Osteoblast (primary cell): ENCODE measurements at regions not wholly inside any gene's neighbourhood (a gene's known extent, or its start where the extent isn't known, plus 50 kb on each side); places are given as distances from the start of the nearest gene placed in this dataset.
A peak's percentile ranks its signal among the peaks of the same experiment; 100 is the strongest.
"Not testable (repeated sequence)": the region's sequence is repeated elsewhere in the genome, so short reads cannot be mapped to it uniquely, and the experiment has no call there.

ENCODE experiments used
- DNase-seq: peaks from one replicate; pipeline ENCODE4 v3.0.0; 2011; ENCODE audit warnings: low spot score, mixed read lengths; ENCODE audit not compliant: insufficient read length; ENCODE audit errors: missing footprints
- H2AFZ ChIP-seq: 2 replicates; pipeline ENCODE4 v1.6.0; 2011; ENCODE audit warnings: mild to moderate bottlenecking, low read length
- H3K27ac ChIP-seq: 2 replicates; pipeline ENCODE4 v1.5.1; 2011; ENCODE audit warnings: mild to moderate bottlenecking, low read depth, low read length, moderate library complexity
- H3K27me3 ChIP-seq: 2 replicates; pipeline ENCODE4 v1.6.0; 2012; ENCODE audit warnings: mild to moderate bottlenecking, control low read depth, inconsistent platforms, low read length, moderate library complexity; ENCODE audit not compliant: insufficient read depth
- H3K36me3 ChIP-seq: 2 replicates; pipeline ENCODE4 v1.5.1; 2011; ENCODE audit warnings: mild to moderate bottlenecking, low read length, control low read depth, moderate library complexity; ENCODE audit not compliant: insufficient read depth
- H3K4me1 ChIP-seq: 2 replicates; pipeline ENCODE4 v1.5.1; 2011; ENCODE audit warnings: mild to moderate bottlenecking, low read length, control low read depth, moderate library complexity; ENCODE audit not compliant: insufficient read depth
- H3K4me2 ChIP-seq: 2 replicates; pipeline ENCODE4 v1.6.0; 2011; ENCODE audit warnings: mild to moderate bottlenecking, low read length; ENCODE audit not compliant: insufficient read depth
- H3K4me3 ChIP-seq: fragments of 200-600 bp; sonication (generic); 3 replicates; pipeline ENCODE4 v1.5.1; 2012; ENCODE audit warnings: mild to moderate bottlenecking, low read length, inconsistent platforms; ENCODE audit not compliant: insufficient read depth
- H3K79me2 ChIP-seq: 2 replicates; pipeline ENCODE4 v1.6.0; 2012; ENCODE audit warnings: mild to moderate bottlenecking, low read length, control low read depth, inconsistent platforms; ENCODE audit not compliant: insufficient read depth
- H3K9me3 ChIP-seq: 2 replicates; pipeline ENCODE4 v1.5.1; 2011; ENCODE audit warnings: low read depth, low read length, control low read depth
- H4K20me1 ChIP-seq: 2 replicates; pipeline ENCODE4 v1.6.0; 2012; ENCODE audit warnings: mild to moderate bottlenecking, low read length, control low read depth; ENCODE audit not compliant: insufficient read depth
- CTCF ChIP-seq: IDR thresholded peaks from 2 replicates; pipeline ENCODE4 v1.5.1; 2011; ENCODE audit warnings: mild to moderate bottlenecking, low read depth, low read length, moderate library complexity; ENCODE audit errors: extremely low read depth

- Histone ChIP-seq H3K36me3 (no peaks in the 10 kb centered on the region), H3K27me3 (peaks cover 3% of the 10 kb centered on the region), H3K4me1 (peaks cover 16% of the 10 kb centered on the region), H3K79me2 (no peaks in the 10 kb centered on the region), H3K4me3 (no peak overlapping the region), H3K9me3 (no peaks in the 10 kb centered on the region), H2AFZ (no peak overlapping the region), H4K20me1 (no peaks in the 10 kb centered on the region), H3K27ac (no peak overlapping the region), H3K4me2 (no peak overlapping the region)
- DNase-seq, result no peak
- TF ChIP-seq CTCF, result no peak
These were observed 303.9 kb upstream of the SGK1 start for GRCh38 chr6:134621858-134622257.

GRCh38 chr6:134619789-134620188 lies 301.9 kb upstream of the SGK1 start:
- Histone ChIP-seq H3K79me2 (no peaks in the 10 kb centered on the region), H3K4me2 (peak overlapping the region; percentile 46), H2AFZ (no peak overlapping the region), H3K36me3 (no peaks in the 10 kb centered on the region), H3K4me3 (no peak overlapping the region), H3K4me1 (peaks cover 16% of the 10 kb centered on the region), H3K9me3 (no peaks in the 10 kb centered on the region), H3K27ac (peak overlapping the region; percentile 25), H3K27me3 (peaks cover 3% of the 10 kb centered on the region), H4K20me1 (no peaks in the 10 kb centered on the region)
- no peak for TF ChIP-seq CTCF
- DNase-seq, result peak; percentile 89

- Histone ChIP-seq H3K27ac (no peak overlapping the region), H3K4me1 (peaks cover 16% of the 10 kb centered on the region), H3K79me2 (no peaks in the 10 kb centered on the region), H4K20me1 (no peaks in the 10 kb centered on the region), H2AFZ (no peak overlapping the region), H3K36me3 (no peaks in the 10 kb centered on the region), H3K27me3 (peaks cover 2% of the 10 kb centered on the region), H3K4me3 (no peak overlapping the region), H3K9me3 (no peaks in the 10 kb centered on the region), H3K4me2 (no peak overlapping the region)
- no peak for DNase-seq
- no peak for TF ChIP-seq CTCF
These were observed 301.2 kb upstream of the SGK1 start for GRCh38 chr6:134619077-134619476.

GRCh38 chr6:134614606-134615485 lies 296.9 kb upstream of the SGK1 start:
- Histone ChIP-seq H3K27me3 (no peaks in the 10 kb centered on the region), H3K4me1 (peaks cover 7% of the 10 kb centered on the region), H3K27ac (no peak overlapping the region), H4K20me1 (no peaks in the 10 kb centered on the region), H2AFZ (no peak overlapping the region), H3K4me3 (no peak overlapping the region), H3K9me3 (no peaks in the 10 kb centered on the region), H3K4me2 (no peak overlapping the region), H3K79me2 (no peaks in the 10 kb centered on the region), H3K36me3 (no peaks in the 10 kb centered on the region)
- no peak for TF ChIP-seq CTCF
- DNase-seq, result no peak

- not testable (repeated sequence) for H3K9me3 ChIP-seq, H3K4me2 ChIP-seq, H3K27me3 ChIP-seq, H2AFZ ChIP-seq, H3K27ac ChIP-seq, H4K20me1 ChIP-seq, H3K79me2 ChIP-seq, H3K4me1 ChIP-seq, H3K36me3 ChIP-seq, H3K4me3 ChIP-seq, DNase-seq
These were observed 294.2 kb upstream of the SGK1 start for GRCh38 chr6:134612128-134612527.
